AG04450 (cell line): ENCODE measurements at regions not wholly inside any gene's neighbourhood (a gene's known extent, or its start where the extent isn't known, plus 50 kb on each side); places are given as distances from the start of the nearest gene placed in this dataset.

Experiments used
- CTCF ChIA-PET: fragments of 300-600, 350-600 bp; formaldehyde crosslinking; extraction: SDS; loops from one replicate; lab custom pipeline; 2022; ENCODE audit warnings: antibody characterized with exemption, inconsistent platforms; lab: Charles Lee
- POLR2A ChIA-PET: fragments of 350-600 bp; formaldehyde crosslinking; extraction: SDS; loops from one replicate; lab custom pipeline; 2021; ENCODE audit warnings: antibody characterized with exemption, inconsistent platforms; lab: Yijun Ruan, JAX
- DNase-seq: peaks from one replicate; pipeline ENCODE4 v3.0.0-alpha.2; 2011; ENCODE audit warnings: low read depth, low spot score
- H3K27ac ChIP-seq: one replicate; pipeline ENCODE4 v1.5.1; 2012; ENCODE audit warnings: low read depth, low read length, control low read depth
- H3K27me3 ChIP-seq: one replicate; pipeline ENCODE4 v1.6.0; 2012; ENCODE audit warnings: low read length; ENCODE audit not compliant: control insufficient read depth, insufficient read depth
- H3K4me3 ChIP-seq: 2 replicates; pipeline ENCODE4 v1.5.1; 2011; ENCODE audit warnings: mild to moderate bottlenecking, low read depth, low read length, control low read depth
- H3K9me3 ChIP-seq: 2 replicates; pipeline ENCODE4 v1.5.1; 2012; ENCODE audit warnings: low read length; ENCODE audit not compliant: control insufficient read depth, insufficient read depth
- TF ChIP-seq, protein P1 (sequence below): IDR thresholded peaks from 2 replicates; pipeline ENCODE4 v1.5.1; 2011; ENCODE audit warnings: low read depth, low read length, control low read depth, inconsistent platforms

- no peak for DNase-seq
- ChIA-PET POLR2A (interaction anchor here (0.5 kb wide), 1 partner anchor 1990 kb away, joined by 4 read pairs; no protein-coding TSS in a partner anchor), CTCF (interaction anchor here (0.7 to 2.1 kb wide), 2 partner anchors 15 to 17 kb away, joined by 3 to 5 read pairs; no protein-coding TSS in a partner anchor)
- Histone ChIP-seq H3K4me3 (no peak overlapping the region), H3K27ac (no peak overlapping the region), H3K9me3 (no peaks in the 10 kb centered on the region), H3K27me3 (peaks cover 9% of the 10 kb centered on the region)
- TF ChIP-seq, protein P1, sequence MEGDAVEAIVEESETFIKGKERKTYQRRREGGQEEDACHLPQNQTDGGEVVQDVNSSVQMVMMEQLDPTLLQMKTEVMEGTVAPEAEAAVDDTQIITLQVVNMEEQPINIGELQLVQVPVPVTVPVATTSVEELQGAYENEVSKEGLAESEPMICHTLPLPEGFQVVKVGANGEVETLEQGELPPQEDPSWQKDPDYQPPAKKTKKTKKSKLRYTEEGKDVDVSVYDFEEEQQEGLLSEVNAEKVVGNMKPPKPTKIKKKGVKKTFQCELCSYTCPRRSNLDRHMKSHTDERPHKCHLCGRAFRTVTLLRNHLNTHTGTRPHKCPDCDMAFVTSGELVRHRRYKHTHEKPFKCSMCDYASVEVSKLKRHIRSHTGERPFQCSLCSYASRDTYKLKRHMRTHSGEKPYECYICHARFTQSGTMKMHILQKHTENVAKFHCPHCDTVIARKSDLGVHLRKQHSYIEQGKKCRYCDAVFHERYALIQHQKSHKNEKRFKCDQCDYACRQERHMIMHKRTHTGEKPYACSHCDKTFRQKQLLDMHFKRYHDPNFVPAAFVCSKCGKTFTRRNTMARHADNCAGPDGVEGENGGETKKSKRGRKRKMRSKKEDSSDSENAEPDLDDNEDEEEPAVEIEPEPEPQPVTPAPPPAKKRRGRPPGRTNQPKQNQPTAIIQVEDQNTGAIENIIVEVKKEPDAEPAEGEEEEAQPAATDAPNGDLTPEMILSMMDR, result no peak
Measured at GRCh38 chr7:134374791-134375190, 58.1 kb upstream of the SLC35B4 start.

- TF ChIP-seq, protein P1, result no peak
- Histone ChIP-seq H3K27ac (no peak overlapping the region), H3K27me3 (peaks cover 9% of the 10 kb centered on the region), H3K4me3 (no peak overlapping the region), H3K9me3 (no peaks in the 10 kb centered on the region)
- ChIA-PET CTCF (interaction anchor here (1.0 kb wide), 1 partner anchor 17 kb away, joined by 6 read pairs; no protein-coding TSS in a partner anchor), POLR2A (interaction anchor here (0.5 kb wide), 1 partner anchor 1990 kb away, joined by 4 read pairs; no protein-coding TSS in a partner anchor)
- DNase-seq, result no peak
Measured at GRCh38 chr7:134374291-134374690, 57.6 kb upstream of the SLC35B4 start.

- no peak for DNase-seq
- Histone ChIP-seq H3K9me3 (no peaks in the 10 kb centered on the region), H3K27ac (no peak overlapping the region), H3K4me3 (no peak overlapping the region), H3K27me3 (peaks cover 9% of the 10 kb centered on the region)
- TF ChIP-seq, protein P1, result no peak
- CTCF ChIA-PET, result no interaction called here
- POLR2A ChIA-PET, result no interaction called here
Measured at GRCh38 chr7:134372858-134373257, 56.1 kb upstream of the SLC35B4 start.

DNA sequence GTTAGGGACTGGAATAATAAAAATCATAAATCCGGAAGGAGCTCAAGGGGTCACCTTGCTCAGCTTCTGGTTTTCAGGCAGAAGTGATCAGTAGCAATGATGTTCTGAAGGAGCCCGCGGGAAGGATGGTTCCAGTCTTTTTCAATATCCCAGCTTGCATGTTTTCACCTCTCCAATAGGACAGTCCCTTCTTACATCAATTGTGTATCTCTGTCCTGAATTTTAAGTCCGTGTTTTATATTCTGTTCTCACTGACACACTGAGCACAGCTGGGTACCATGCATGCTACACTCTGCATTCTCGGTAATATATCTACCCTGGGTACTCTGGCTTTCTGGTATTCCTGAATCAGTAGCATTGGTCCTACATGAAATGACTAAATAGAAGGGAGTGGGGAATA lies 55.2 kb upstream of the SLC35B4 start:
- DNase-seq, result no peak
- Histone ChIP-seq H3K9me3 (no peaks in the 10 kb centered on the region), H3K27ac (no peak overlapping the region), H3K4me3 (no peak overlapping the region), H3K27me3 (peaks cover 5% of the 10 kb centered on the region)
- ChIA-PET CTCF (interaction anchor here (0.8 kb wide), 1 partner anchor 17 kb away, joined by 3 read pairs; no protein-coding TSS in a partner anchor), POLR2A (no interaction called here)
- TF ChIP-seq, protein P1, result no peak

GRCh38 chr7:134371536-134371935 lies 54.8 kb upstream of the SLC35B4 start:
- Histone ChIP-seq H3K4me3 (no peak overlapping the region), H3K9me3 (no peaks in the 10 kb centered on the region), H3K27me3 (peaks cover 5% of the 10 kb centered on the region), H3K27ac (no peak overlapping the region)
- CTCF ChIA-PET, result interaction anchor here (0.8 kb wide), 1 partner anchor 17 kb away, joined by 3 read pairs; no protein-coding TSS in a partner anchor
- no peak for DNase-seq
- TF ChIP-seq, protein P1, result no peak
- POLR2A ChIA-PET, result no interaction called here
